Endothelial cell of umbilical vein (primary cell): ENCODE measurements at regions not wholly inside any gene's neighbourhood (a gene's known extent, or its start where the extent isn't known, plus 50 kb on each side); places are given as distances from the start of the nearest gene placed in this dataset.

ENCODE experiments used
- BruUV-seq: library from RNA; stranded (reverse); fragments of 400-500 nt; replicated peaks from 2 replicates; lab custom pipeline; 2021; lab: Mats Ljungman, UMichigan
- CTCF ChIA-PET: fragments of 300-600, 350-600 bp; sonication (Branson Sonifier 250); formaldehyde crosslinking; loops from one replicate; lab custom pipeline; 2021; ENCODE audit warnings: antibody characterized with exemption, inconsistent platforms; lab: Charles Lee
- POLR2A ChIA-PET: fragments of 300-600, 350-600 bp; sonication (Branson Sonifier 250); formaldehyde crosslinking; loops from one replicate; lab custom pipeline; 2021; ENCODE audit warnings: antibody characterized with exemption, inconsistent platforms; lab: Charles Lee
- DNase-seq: peaks from one replicate; pipeline ENCODE4 v3.0.0-alpha.2; 2011; ENCODE audit warnings: low read depth, low spot score
- FAIRE-seq: peaks from 2 replicates; lab custom pipeline; 2011; peaks lifted over from hg19 to GRCh38; lab: Jason Lieb, UNC
- H2AFZ ChIP-seq: 2 replicates; pipeline ENCODE4 v1.6.0; 2012; ENCODE audit warnings: low read depth, low read length, control low read depth, inconsistent platforms
- H3K27ac ChIP-seq: 2 replicates; pipeline ENCODE4 v1.5.1; 2011; ENCODE audit warnings: low read depth, mild to moderate bottlenecking, control low read depth, low read length, moderate library complexity; ENCODE audit not compliant: insufficient read depth
- H3K27me3 ChIP-seq, 2 experiments: 2 replicates each; pipeline versions ENCODE4 v1.6.0 to v1.6.1; 2011; ENCODE audit warnings: low read length in 2 of 2, mixed read lengths in 1 of 2; ENCODE audit not compliant: control insufficient read depth in 2 of 2, insufficient read depth in 2 of 2
- H3K36me3 ChIP-seq, 2 experiments: 2 replicates in 1 of 2; 3 replicates in 1 of 2; pipeline ENCODE4 v1.5.1; 2011; ENCODE audit warnings: low read length in 2 of 2, mild to moderate bottlenecking in 1 of 2, moderate library complexity in 1 of 2; ENCODE audit not compliant: control insufficient read depth in 2 of 2, insufficient read depth in 2 of 2; ENCODE audit errors: extremely low read depth in 1 of 2
- H3K4me1 ChIP-seq: 3 replicates; pipeline ENCODE4 v1.5.1; 2011; ENCODE audit warnings: mild to moderate bottlenecking, low read length; ENCODE audit not compliant: control insufficient read depth, insufficient read depth; ENCODE audit errors: extremely low read depth
- H3K4me2 ChIP-seq: 2 replicates; pipeline ENCODE4 v1.6.1; 2011; ENCODE audit warnings: low read length, control low read depth, mixed read lengths; ENCODE audit not compliant: insufficient read depth
- H3K4me3 ChIP-seq, 3 experiments: fragments of 200-600 bp in 1 of 3; sonication (generic), shearing (Covaris generic) in 1 of 3; replicated peaks in 1 of 3; 2 replicates each; pipeline ENCODE4 v1.5.1; 2011 to 2016; ENCODE audit warnings: control low read depth in 3 of 3, low read length in 3 of 3, mild to moderate bottlenecking in 2 of 3, inconsistent platforms in 1 of 3, low read depth in 1 of 3, moderate library complexity in 1 of 3; ENCODE audit not compliant: insufficient read depth in 1 of 3
- H3K79me2 ChIP-seq: 2 replicates; pipeline ENCODE4 v1.6.0; 2012; ENCODE audit warnings: low read length, inconsistent platforms; ENCODE audit not compliant: control insufficient read depth, insufficient read depth
- H3K9ac ChIP-seq: replicated peaks from 2 replicates; pipeline ENCODE3; 2011; ENCODE audit warnings: low read length, control low read depth; ENCODE audit not compliant: insufficient read depth; ENCODE audit errors: extremely low read depth
- H3K9me1 ChIP-seq: replicated peaks from 3 replicates; pipeline ENCODE4 v1.6.0; 2011; ENCODE audit warnings: mild to moderate bottlenecking, low read length; ENCODE audit not compliant: control insufficient read depth, insufficient read depth; ENCODE audit errors: extremely low read depth
- H3K9me3 ChIP-seq: replicated peaks from 2 replicates; pipeline ENCODE4 v1.5.1; 2012; ENCODE audit warnings: low read length, inconsistent platforms; ENCODE audit not compliant: control insufficient read depth, insufficient read depth
- H4K20me1 ChIP-seq: replicated peaks from 2 replicates; pipeline ENCODE3; 2011; ENCODE audit warnings: mild to moderate bottlenecking, low read length; ENCODE audit not compliant: control insufficient read depth, insufficient read depth; ENCODE audit errors: extremely low read depth
- EZH2 ChIP-seq: IDR thresholded peaks from 2 replicates; pipeline ENCODE4 v1.6.1; 2012; ENCODE audit warnings: borderline replicate concordance, low read depth, mild to moderate bottlenecking, moderate library complexity, low read length, inconsistent platforms; ENCODE audit not compliant: severe bottlenecking
- FOS ChIP-seq: IDR thresholded peaks from 2 replicates; pipeline ENCODE4 v1.6.1; 2011; ENCODE audit warnings: mild to moderate bottlenecking, low read length, moderate library complexity, borderline replicate concordance; ENCODE audit not compliant: insufficient read depth
- GATA2 ChIP-seq: IDR thresholded peaks from 2 replicates; pipeline ENCODE4 v1.7.0; 2011; ENCODE audit warnings: low read depth, mild to moderate bottlenecking, moderate library complexity, mixed read lengths, low read length; ENCODE audit not compliant: insufficient read length, insufficient read depth
- JUN ChIP-seq: IDR thresholded peaks from 2 replicates; pipeline ENCODE4 v1.6.1; 2011; ENCODE audit warnings: borderline replicate concordance, low read depth; ENCODE audit not compliant: insufficient read length, insufficient read depth
- MAX ChIP-seq: IDR thresholded peaks from 2 replicates; pipeline ENCODE4 v1.6.1; 2011; ENCODE audit not compliant: insufficient read depth, insufficient read length
- MYC ChIP-seq: IDR thresholded peaks from one replicate; pipeline ENCODE4 v1.6.1; 2011; ENCODE audit warnings: mild to moderate bottlenecking, low read depth, low read length
- POLR2A ChIP-seq: IDR thresholded peaks from 2 replicates; pipeline ENCODE4 v1.6.1; 2012; ENCODE audit warnings: low read depth, mild to moderate bottlenecking, control low read depth, low read length
- POLR2AphosphoS5 ChIP-seq: IDR thresholded peaks from 2 replicates; pipeline ENCODE4 v1.6.1; 2012; ENCODE audit warnings: low read depth, mild to moderate bottlenecking, control low read depth, low read length, moderate library complexity; ENCODE audit not compliant: insufficient read depth
- dilution Hi-C: fragments of 300-500 bp; cut with MboI; formaldehyde crosslinking; loops from one replicate; pipeline ENCODE4 v1.15.0; 2019; ENCODE audit warnings: low sequenced_read_pairs; ENCODE audit not compliant: extremely low pct_ligation_motif_present
- intact Hi-C: fragments of 100-400 bp; cut with micrococcal nuclease; formaldehyde crosslinking; loops from one replicate; pipeline ENCODE4 v1.10.0; 2022
- TF ChIP-seq, protein P1 (sequence below), 2 donors: IDR thresholded peaks; 1 replicate in 1 of 2; 2 replicates in 1 of 2; pipeline ENCODE4 v1.5.1; 2011; ENCODE audit warnings: low read length in 2 of 2, mild to moderate bottlenecking in 2 of 2, moderate library complexity in 2 of 2, control low read depth in 1 of 2, inconsistent platforms in 1 of 2, low read depth in 1 of 2; ENCODE audit not compliant: insufficient read depth in 1 of 2; ENCODE audit errors: extremely low read depth in 1 of 2

- ChIA-PET POLR2A (no interaction called here), CTCF (no interaction called here)
- Histone ChIP-seq H3K4me2 (no peak overlapping the region), H3K9me1 (no peaks in the 10 kb centered on the region), H4K20me1 (no peaks in the 10 kb centered on the region), H3K9me3 (no peaks in the 10 kb centered on the region), H2AFZ (no peak overlapping the region), H3K79me2 (no peaks in the 10 kb centered on the region), H3K4me3 (no peak overlapping the region), H3K9ac (no peak overlapping the region), H3K27me3 (no peaks in the 10 kb centered on the region), H3K4me1 (no peaks in the 10 kb centered on the region), H3K36me3 (no peaks in the 10 kb centered on the region), H3K27ac (no peak overlapping the region)
- no peak for TF ChIP-seq EZH2
- TF ChIP-seq, protein P1, sequence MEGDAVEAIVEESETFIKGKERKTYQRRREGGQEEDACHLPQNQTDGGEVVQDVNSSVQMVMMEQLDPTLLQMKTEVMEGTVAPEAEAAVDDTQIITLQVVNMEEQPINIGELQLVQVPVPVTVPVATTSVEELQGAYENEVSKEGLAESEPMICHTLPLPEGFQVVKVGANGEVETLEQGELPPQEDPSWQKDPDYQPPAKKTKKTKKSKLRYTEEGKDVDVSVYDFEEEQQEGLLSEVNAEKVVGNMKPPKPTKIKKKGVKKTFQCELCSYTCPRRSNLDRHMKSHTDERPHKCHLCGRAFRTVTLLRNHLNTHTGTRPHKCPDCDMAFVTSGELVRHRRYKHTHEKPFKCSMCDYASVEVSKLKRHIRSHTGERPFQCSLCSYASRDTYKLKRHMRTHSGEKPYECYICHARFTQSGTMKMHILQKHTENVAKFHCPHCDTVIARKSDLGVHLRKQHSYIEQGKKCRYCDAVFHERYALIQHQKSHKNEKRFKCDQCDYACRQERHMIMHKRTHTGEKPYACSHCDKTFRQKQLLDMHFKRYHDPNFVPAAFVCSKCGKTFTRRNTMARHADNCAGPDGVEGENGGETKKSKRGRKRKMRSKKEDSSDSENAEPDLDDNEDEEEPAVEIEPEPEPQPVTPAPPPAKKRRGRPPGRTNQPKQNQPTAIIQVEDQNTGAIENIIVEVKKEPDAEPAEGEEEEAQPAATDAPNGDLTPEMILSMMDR (IDR thresholded peaks at IDR 0.05; ENCODE audit: extremely low read depth in 1 of 2, insufficient read depth in 1 of 2, low read depth in 1 of 2, low read length in 2 of 2) = no peak
- TF ChIP-seq MAX = no peak
- no peak for TF ChIP-seq FOS
- TF ChIP-seq POLR2AphosphoS5 = no peak
- no peak for TF ChIP-seq MYC
- no peak for TF ChIP-seq POLR2A
- no peak for TF ChIP-seq JUN
- no peak for TF ChIP-seq GATA2
- dilution Hi-C loops = no loop called here
- no peak for FAIRE-seq
- intact Hi-C loops = no loop called here
- DNase-seq = no peak
- BruUV-seq = no TSS peak
These were observed 427.6 kb downstream of the TBL1XR1 start for GRCh38 chr3:176769547-176770190.
